NCI-H1105 treated with DMSO at 0.1 percent for 48 hours (cell line): ENCODE measurements at regions not wholly inside any gene's neighbourhood (a gene's known extent, or its start where the extent isn't known, plus 50 kb on each side); places are given as distances from the start of the nearest gene placed in this dataset.
"Not testable (repeated sequence)": the region's sequence is repeated elsewhere in the genome, so short reads cannot be mapped to it uniquely, and the experiment has no call there.

Experiments used
- DNase-seq: peaks from one replicate; lab custom pipeline; 2025; lab: John Stamatoyannopoulos, UW

- no peak for DNase-seq
These were observed 416.6 kb downstream of the DSC3 start for GRCh38 chr18:30625961-30626360.

- DNase-seq: no peak
These were observed 419.0 kb downstream of the DSC3 start for GRCh38 chr18:30623401-30624065.

- DNase-seq: no peak
These were observed 419.9 kb downstream of the DSC3 start for GRCh38 chr18:30622635-30623034.

- DNase-seq: no peak
These were observed 420.4 kb downstream of the DSC3 start for GRCh38 chr18:30622104-30622503.

- no peak for DNase-seq
These were observed 424.0 kb downstream of the DSC3 start for GRCh38 chr18:30618567-30618966.

- no peak for DNase-seq
These were observed 426.1 kb downstream of the DSC3 start for GRCh38 chr18:30616414-30616813.

GRCh38 chr18:30613467-30613801, 429.1 kb downstream of the DSC3 start:
- no peak for DNase-seq

GRCh38 chr18:30601541-30601940, 441.0 kb downstream of the DSC3 start:
- DNase-seq: no peak

GRCh38 chr18:30597202-30597601, 445.3 kb downstream of the DSC3 start:
- DNase-seq: no peak

- DNase-seq: no peak
These were observed 445.9 kb downstream of the DSC3 start for GRCh38 chr18:30596635-30597034.

GRCh38 chr18:30595942-30596341, 446.6 kb downstream of the DSC3 start:
- no peak for DNase-seq

GRCh38 chr18:30594911-30595310, 447.6 kb downstream of the DSC3 start:
- not testable (repeated sequence) for DNase-seq

GRCh38 chr18:30591462-30591861, 451.1 kb downstream of the DSC3 start:
- no peak for DNase-seq

- DNase-seq: no peak
These were observed 453.8 kb downstream of the DSC3 start for GRCh38 chr18:30588673-30589164.

- no peak for DNase-seq
These were observed 458.8 kb downstream of the DSC3 start for GRCh38 chr18:30583768-30584167.

- no peak for DNase-seq
These were observed 460.5 kb downstream of the DSC3 start for GRCh38 chr18:30582078-30582477.

GRCh38 chr18:30578707-30579106, 463.8 kb downstream of the DSC3 start:
- no peak for DNase-seq

- no peak for DNase-seq
These were observed 470.3 kb downstream of the DSC3 start for GRCh38 chr18:30572214-30572613.

- DNase-seq: no peak
These were observed 474.2 kb downstream of the DSC3 start for GRCh38 chr18:30568333-30568732.

- no peak for DNase-seq
These were observed 475.7 kb downstream of the DSC3 start for GRCh38 chr18:30566877-30567276.

GRCh38 chr18:30562231-30562630, 480.3 kb downstream of the DSC3 start:
- no peak for DNase-seq

GRCh38 chr18:30556112-30556511, 486.4 kb downstream of the DSC3 start:
- DNase-seq: no peak

GRCh38 chr18:30545393-30545792, 497.1 kb downstream of the DSC3 start:
- DNase-seq: no peak

GRCh38 chr18:30544141-30544540, 498.4 kb downstream of the DSC3 start:
- DNase-seq: no peak
